Fibroblast of the aortic adventitia (primary cell): ENCODE measurements at regions not wholly inside any gene's neighbourhood (a gene's known extent, or its start where the extent isn't known, plus 50 kb on each side); places are given as distances from the start of the nearest gene placed in this dataset.
"Not testable (repeated sequence)": the region's sequence is repeated elsewhere in the genome, so short reads cannot be mapped to it uniquely, and the experiment has no call there.

Source experiments
- DNase-seq: peaks from one replicate; pipeline ENCODE4 v3.0.0-alpha.2; 2010; ENCODE audit warnings: low read depth
- H3K4me3 ChIP-seq: 2 replicates; pipeline ENCODE4 v1.5.1; 2011; ENCODE audit warnings: low read depth, mild to moderate bottlenecking, control low read depth, low read length, moderate library complexity
- TF ChIP-seq, protein P1 (sequence below): IDR thresholded peaks from 2 replicates; pipeline ENCODE4 v1.5.1; 2011; ENCODE audit warnings: mild to moderate bottlenecking, low read length, control low read depth, inconsistent platforms; ENCODE audit not compliant: insufficient read depth

DNA sequence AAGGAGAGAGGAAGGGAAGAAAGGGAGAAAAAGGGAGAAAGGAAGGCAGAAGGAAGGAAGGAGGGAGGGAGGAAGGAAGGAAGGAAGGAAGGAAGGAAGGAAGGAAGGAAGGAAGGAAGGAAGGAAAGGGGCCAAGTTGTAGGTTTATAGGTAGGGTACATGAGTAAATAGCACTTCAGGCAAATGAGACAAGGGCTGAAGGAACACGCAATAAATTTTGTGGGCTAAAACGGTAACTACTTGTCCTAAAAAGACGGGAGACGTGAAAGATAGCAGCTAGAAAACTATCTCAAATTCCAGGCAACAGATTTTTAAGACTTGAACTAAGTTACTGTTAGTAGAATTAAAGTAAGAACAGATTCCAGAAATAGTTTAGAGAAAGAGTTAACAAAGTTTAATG, 129.3 kb upstream of the XIRP2 start:
- no peak overlapping the region for H3K4me3 ChIP-seq
- TF ChIP-seq, protein P1, sequence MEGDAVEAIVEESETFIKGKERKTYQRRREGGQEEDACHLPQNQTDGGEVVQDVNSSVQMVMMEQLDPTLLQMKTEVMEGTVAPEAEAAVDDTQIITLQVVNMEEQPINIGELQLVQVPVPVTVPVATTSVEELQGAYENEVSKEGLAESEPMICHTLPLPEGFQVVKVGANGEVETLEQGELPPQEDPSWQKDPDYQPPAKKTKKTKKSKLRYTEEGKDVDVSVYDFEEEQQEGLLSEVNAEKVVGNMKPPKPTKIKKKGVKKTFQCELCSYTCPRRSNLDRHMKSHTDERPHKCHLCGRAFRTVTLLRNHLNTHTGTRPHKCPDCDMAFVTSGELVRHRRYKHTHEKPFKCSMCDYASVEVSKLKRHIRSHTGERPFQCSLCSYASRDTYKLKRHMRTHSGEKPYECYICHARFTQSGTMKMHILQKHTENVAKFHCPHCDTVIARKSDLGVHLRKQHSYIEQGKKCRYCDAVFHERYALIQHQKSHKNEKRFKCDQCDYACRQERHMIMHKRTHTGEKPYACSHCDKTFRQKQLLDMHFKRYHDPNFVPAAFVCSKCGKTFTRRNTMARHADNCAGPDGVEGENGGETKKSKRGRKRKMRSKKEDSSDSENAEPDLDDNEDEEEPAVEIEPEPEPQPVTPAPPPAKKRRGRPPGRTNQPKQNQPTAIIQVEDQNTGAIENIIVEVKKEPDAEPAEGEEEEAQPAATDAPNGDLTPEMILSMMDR = no peak
- DNase-seq = no peak

DNA sequence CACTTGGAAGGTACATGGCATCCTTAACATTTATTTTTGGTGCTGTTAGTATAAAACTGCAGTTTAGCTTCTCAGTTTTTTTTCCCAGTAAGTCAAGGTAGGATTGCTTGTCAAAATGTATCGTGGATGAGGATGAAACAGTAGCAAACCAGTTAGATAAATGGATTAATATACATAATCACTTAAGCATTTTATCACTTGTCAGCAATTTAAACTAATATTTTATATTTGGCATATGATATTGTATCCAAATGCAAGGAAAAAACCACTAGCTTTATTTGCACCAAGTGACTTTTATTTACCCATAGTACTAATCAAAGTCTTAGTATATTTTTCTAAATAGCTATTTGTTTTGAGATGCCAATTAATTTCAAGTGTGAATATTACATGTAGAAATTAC, 137.7 kb upstream of the XIRP2 start:
- TF ChIP-seq, protein P1 = no peak
- no peak overlapping the region for H3K4me3 ChIP-seq
- DNase-seq = no peak

DNA sequence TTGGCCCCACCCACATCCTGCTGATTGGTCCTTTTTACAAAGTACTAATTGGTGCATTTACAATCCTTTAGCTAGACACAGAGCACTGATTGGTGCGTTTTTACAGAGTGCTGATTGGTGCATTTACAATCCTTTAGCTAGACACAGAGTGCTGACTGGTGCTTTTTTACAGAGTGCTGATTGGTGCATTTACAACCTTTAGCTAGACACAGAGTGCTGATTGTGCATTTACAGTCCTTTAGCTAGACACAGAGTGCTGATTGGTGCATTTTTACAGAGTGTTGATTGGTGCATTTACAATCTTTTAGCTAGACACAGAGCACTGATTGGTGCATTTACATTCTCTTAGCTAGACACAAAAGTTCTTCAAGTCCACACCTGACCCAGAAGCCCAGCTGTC, 144.2 kb upstream of the XIRP2 start:
- not testable (repeated sequence) for H3K4me3 ChIP-seq, DNase-seq

DNA sequence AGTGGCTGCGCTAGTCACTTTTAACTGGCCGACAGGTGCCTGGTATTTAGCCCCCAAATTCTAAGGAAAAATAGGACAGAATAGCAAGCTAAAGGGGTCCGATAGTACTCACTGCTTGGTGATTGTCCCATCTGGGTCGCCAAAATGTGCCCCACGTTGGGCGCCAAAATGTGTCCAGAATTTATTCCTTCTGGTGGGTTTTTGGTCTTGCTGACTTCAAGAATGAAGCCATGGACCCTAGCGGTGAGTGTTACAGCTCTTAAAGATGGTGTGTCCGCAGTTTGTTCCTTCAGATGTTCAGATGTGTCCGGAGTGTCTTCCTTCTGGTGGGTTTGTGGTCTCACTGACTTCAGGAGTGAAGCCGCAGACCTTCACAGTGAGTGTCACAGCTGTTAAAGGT, 144.8 kb upstream of the XIRP2 start:
- not testable (repeated sequence) for DNase-seq, H3K4me3 ChIP-seq

DNA sequence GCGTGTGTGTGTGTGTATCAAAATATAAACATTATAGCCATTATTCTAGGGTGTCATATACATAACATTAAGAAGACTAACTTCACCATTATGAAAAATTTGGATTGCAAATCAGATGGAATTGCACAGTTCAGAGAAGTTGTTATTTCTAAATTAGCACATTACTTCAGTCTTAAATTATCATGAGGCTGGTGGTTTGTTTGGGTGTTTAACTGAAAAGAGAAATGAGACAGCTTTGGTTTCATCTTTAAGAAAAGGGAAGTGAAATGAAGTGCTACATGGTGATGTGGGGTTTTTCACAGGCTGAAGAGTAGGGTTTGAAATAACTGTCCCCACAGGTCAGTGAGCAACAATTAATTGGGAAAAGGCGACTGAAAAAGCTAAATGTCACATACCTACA, 161.2 kb upstream of the XIRP2 start:
- TF ChIP-seq, protein P1 = no peak
- no peak overlapping the region for H3K4me3 ChIP-seq
- no peak for DNase-seq

DNA sequence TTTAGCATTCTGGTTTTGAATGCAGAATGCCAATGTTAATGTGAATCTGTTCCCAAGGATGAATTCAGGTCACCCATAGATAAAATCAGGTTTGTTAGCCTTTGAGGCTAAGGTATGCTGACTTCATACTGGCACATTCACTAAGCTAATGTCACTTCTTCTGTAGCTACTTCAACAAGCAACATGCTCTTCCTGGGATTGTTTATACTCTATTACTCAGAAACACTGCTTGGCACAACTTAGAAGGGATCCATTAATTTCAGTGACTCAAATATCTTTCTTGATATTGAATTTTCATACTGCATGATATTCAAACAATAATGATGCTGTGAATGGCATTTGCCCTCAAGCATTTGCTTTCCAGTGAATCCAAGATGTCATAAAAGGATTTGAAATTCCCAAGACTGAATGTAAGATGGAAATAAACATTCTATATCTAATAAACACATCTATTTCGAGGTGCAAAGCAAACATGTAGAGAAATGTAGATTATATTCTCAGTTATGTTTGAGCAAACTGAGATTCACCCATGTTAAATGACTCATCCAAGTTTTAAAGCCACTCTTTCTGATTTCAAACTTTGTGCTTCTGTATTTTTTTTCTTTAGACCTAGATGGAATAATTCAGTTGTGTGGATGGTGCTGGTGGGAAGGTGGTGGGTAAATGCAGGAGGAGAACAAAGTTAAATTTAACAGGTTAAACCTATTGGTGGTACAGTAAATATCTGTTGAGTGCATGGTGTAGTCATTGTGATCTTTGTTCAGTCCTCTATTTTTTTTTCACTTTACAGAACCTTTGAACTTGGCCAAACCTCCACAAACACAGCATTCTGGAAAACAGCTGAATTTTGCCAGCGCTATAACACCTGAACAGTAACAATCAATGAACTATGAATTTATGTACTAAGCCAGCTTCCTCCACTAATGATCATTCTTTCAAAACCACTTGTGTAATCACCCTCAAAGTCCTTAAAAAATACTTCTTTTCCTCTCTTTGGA, 162.1 kb upstream of the XIRP2 start:
- no peak overlapping the region for H3K4me3 ChIP-seq
- TF ChIP-seq, protein P1 = no peak
- DNase-seq = no peak

DNA sequence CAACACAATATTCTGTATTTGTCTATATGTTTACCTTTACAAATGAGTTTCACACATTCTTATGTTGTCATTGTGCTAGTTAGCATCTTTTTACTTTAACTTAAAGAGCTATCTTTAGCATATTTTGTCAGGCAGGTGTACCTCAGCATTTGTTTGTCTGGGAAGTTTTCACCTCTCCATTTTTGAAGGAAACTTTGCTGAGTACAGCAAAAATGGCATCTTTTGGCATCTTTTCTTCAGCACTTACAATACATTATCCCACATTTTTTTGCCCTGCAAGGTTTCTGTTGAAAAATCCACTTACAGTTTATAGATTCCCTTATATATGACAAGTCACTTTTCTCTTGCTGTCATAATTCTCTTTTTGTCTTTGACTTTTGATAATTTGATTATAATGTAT, 171.3 kb upstream of the XIRP2 start:
- TF ChIP-seq, protein P1 = no peak
- DNase-seq = no peak
- H3K4me3 ChIP-seq = no peak overlapping the region

DNA sequence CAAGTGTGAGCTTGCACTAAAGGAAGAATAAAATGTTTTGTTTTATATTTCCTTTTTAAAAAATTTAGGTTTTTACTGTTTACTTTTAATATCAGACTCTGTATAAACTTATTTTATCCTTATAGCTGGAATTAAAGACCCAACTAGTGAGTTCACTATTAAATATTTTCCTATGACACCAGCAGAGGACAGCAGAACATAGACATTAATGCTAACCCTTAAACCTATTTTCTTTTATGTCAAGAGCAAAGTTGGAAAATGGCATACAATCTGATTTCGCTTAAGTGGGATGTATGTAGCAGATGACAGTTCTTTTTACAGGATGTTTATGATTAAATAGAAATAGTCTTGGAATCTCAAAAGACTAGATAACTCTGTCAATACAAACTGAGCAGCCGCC, 188.2 kb upstream of the XIRP2 start:
- no peak overlapping the region for H3K4me3 ChIP-seq
- TF ChIP-seq, protein P1 = no peak
- peak; percentile 7 for DNase-seq
